Activated B cell treated with CpG ODN at 0.5 μM for 24 hours (primary cell): ENCODE measurements at regions not wholly inside any gene's neighbourhood (a gene's known extent, or its start where the extent isn't known, plus 50 kb on each side); places are given as distances from the start of the nearest gene placed in this dataset.

Source experiments
- ATAC-seq: fragments of 200-7000 bp; cut with Tn5 transposase; one replicate; pipeline ENCODE4 v1.10.0; 2021; ENCODE audit warnings: low read depth, mild to moderate bottlenecking, moderate library complexity
- CTCF ChIA-PET: fragments of 350-600 bp; sonication (Branson Sonifier 250); formaldehyde crosslinking; loops from one replicate; lab custom pipeline; 2021; ENCODE audit warnings: antibody characterized with exemption; lab: Charles Lee
- POLR2A ChIA-PET: fragments of 350-600 bp; sonication (Branson Sonifier 250); formaldehyde crosslinking; loops from one replicate; lab custom pipeline; 2021; ENCODE audit warnings: antibody characterized with exemption; lab: Charles Lee
- DNase-seq: peaks from one replicate; pipeline ENCODE4 v3.0.0; 2022
- H3K27ac Mint-ChIP-seq: one replicate; pipeline ENCODE4 v1.8.0; 2020; ENCODE audit warnings: mixed read lengths
- H3K27me3 Mint-ChIP-seq: one replicate; pipeline ENCODE4 v1.8.0; 2021; ENCODE audit warnings: mixed read lengths
- H3K36me3 Mint-ChIP-seq: one replicate; pipeline ENCODE4 v1.8.0; 2021; ENCODE audit warnings: low read depth, mixed read lengths
- H3K4me1 Mint-ChIP-seq: one replicate; pipeline ENCODE4 v1.8.0; 2021; ENCODE audit warnings: mixed read lengths
- H3K4me3 Mint-ChIP-seq: one replicate; pipeline ENCODE4 v1.8.0; 2020; ENCODE audit warnings: mild to moderate bottlenecking, mixed read lengths
- H3K9me3 Mint-ChIP-seq: one replicate; pipeline ENCODE4 v1.8.0; 2020; ENCODE audit warnings: mixed read lengths
- CTCF ChIP-seq: fragments of 200-600 bp; IDR thresholded peaks from one replicate; pipeline ENCODE4 v1.8.0; 2022; ENCODE audit warnings: antibody characterized with exemption, mild to moderate bottlenecking
- intact Hi-C: fragments of 100-400 bp; cut with micrococcal nuclease; formaldehyde crosslinking; loops from one replicate; pipeline ENCODE4 v1.15.1; 2024

- POLR2A ChIA-PET: no interaction called here
- intact Hi-C loops: loop anchor here (1.0 to 2.0 kb wide), 2 partner anchors 302 to 497 kb away; no protein-coding TSS in a partner anchor
- Mint-ChIP-seq H3K27ac (no peak overlapping the region), H3K9me3 (no peaks in the 10 kb centered on the region), H3K4me3 (no peak overlapping the region), H3K27me3 (no peaks in the 10 kb centered on the region), H3K4me1 (no peaks in the 10 kb centered on the region), H3K36me3 (no peaks in the 10 kb centered on the region)
- DNase-seq: no peak
- CTCF ChIA-PET: interaction anchor here (1.2 to 1.6 kb wide), 2 partner anchors 302 to 820 kb away, joined by 4 to 12 read pairs; no protein-coding TSS in a partner anchor
- ATAC-seq: no peak
- no peak for TF ChIP-seq CTCF
Observed at GRCh38 chr3:19046440-19046839, 101.9 kb upstream of the KCNH8 start.

DNA sequence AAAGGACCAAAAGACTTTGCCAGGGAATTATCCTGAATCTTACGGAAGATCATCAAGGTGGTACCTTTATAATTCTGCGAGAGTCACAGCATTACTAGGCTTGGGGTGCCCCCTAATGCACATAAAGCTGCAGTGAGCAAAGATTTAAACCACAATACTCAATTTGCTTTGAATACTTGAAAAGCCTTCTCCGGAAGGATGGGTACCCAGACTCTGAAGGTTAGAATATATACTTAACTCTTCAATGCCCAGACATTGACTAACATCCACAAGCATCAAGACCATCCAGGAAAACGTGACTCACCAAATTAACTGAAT is 117.8 kb upstream of the KCNH8 start:
- DNase-seq (no peak), ATAC-seq (no peak)
- CTCF ChIA-PET: interaction anchor here (0.5 kb wide), 1 partner anchor 9 kb away, joined by 4 read pairs; no protein-coding TSS in a partner anchor
- H3K4me3 Mint-ChIP-seq: no peak overlapping the region
- H3K27ac Mint-ChIP-seq: no peak overlapping the region
- POLR2A ChIA-PET: no interaction called here
- peaks cover 3% of the 10 kb centered on the region for H3K9me3 Mint-ChIP-seq
- no peaks in the 10 kb centered on the region for H3K4me1 Mint-ChIP-seq
- intact Hi-C loops: no loop called here
- TF ChIP-seq CTCF: no peak
- H3K36me3 Mint-ChIP-seq: no peaks in the 10 kb centered on the region
- H3K27me3 Mint-ChIP-seq: no peaks in the 10 kb centered on the region

DNA sequence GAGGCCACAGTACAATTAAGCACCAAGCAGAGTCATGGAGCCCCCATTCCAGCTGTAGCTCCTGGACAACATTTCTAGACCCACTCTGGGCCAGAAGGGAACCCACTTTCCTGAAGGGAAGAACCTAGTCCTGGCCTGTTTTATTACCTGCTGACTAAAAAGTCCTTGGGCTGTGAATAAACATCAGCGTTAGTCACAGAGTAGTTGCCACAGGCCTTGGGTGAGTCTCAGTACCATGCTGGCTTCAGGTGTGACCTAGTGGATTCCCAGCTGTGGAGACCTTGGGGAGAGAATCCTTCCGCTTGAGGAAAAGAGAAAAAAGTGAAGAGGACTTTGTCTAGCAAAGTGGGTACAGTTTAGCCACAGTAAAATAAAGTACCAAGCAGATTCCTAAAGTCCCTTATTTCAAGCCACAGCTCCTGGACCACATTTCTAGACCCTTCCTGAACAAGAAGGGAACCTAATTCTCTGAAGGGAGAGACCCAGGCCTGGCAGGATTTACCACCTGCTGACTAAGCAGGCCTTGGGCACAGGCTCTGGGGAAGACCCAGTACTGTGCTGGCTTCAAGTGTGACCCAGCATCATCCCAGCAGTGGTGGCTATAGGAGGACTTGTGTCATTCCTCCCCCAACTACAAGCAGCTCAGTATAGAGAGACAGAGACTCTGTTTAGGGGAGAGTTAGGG is 118.3 kb upstream of the KCNH8 start:
- POLR2A ChIA-PET: no interaction called here
- H3K36me3 Mint-ChIP-seq: no peaks in the 10 kb centered on the region
- ATAC-seq (no peak), DNase-seq (no peak)
- no peak overlapping the region for H3K4me3 Mint-ChIP-seq
- H3K9me3 Mint-ChIP-seq: peaks cover 3% of the 10 kb centered on the region
- intact Hi-C loops: no loop called here
- H3K4me1 Mint-ChIP-seq: no peaks in the 10 kb centered on the region
- no peak for TF ChIP-seq CTCF
- H3K27ac Mint-ChIP-seq: no peak overlapping the region
- CTCF ChIA-PET: interaction anchor here (0.5 kb wide), 1 partner anchor 8 kb away, joined by 4 read pairs; no protein-coding TSS in a partner anchor
- no peaks in the 10 kb centered on the region for H3K27me3 Mint-ChIP-seq

- Mint-ChIP-seq H3K36me3 (no peaks in the 10 kb centered on the region), H3K4me3 (no peak overlapping the region), H3K27me3 (peaks cover 2% of the 10 kb centered on the region), H3K27ac (no peak overlapping the region), H3K9me3 (no peaks in the 10 kb centered on the region), H3K4me1 (no peaks in the 10 kb centered on the region)
- ATAC-seq (no peak), DNase-seq (no peak)
- intact Hi-C loops: no loop called here
- CTCF ChIA-PET: no interaction called here
- POLR2A ChIA-PET: no interaction called here
- TF ChIP-seq CTCF: no peak
Observed at GRCh38 chr3:19025441-19025840, 122.9 kb upstream of the KCNH8 start.

- Mint-ChIP-seq H3K27me3 (peaks cover 2% of the 10 kb centered on the region), H3K4me1 (no peaks in the 10 kb centered on the region), H3K27ac (no peak overlapping the region), H3K4me3 (no peak overlapping the region), H3K36me3 (no peaks in the 10 kb centered on the region), H3K9me3 (peaks cover 4% of the 10 kb centered on the region)
- no peak for ATAC-seq
- ChIA-PET POLR2A (no interaction called here), CTCF (no interaction called here)
- no peak for TF ChIP-seq CTCF
- intact Hi-C loops: no loop called here
- DNase-seq: no peak
Observed at GRCh38 chr3:19022546-19022945, 125.8 kb upstream of the KCNH8 start.
